H9 (cell line): ENCODE measurements at regions not wholly inside any gene's neighbourhood (a gene's known extent, or its start where the extent isn't known, plus 50 kb on each side); places are given as distances from the start of the nearest gene placed in this dataset.

Source experiments
- DNase-seq: peaks from one replicate; pipeline ENCODE4 v3.0.0-alpha.2; 2017
- H2AFZ ChIP-seq: one replicate; pipeline ENCODE4 v1.6.1; 2013; ENCODE audit warnings: mild to moderate bottlenecking, low read length, control low read depth, moderate library complexity
- H2AK5ac ChIP-seq: 2 replicates; pipeline ENCODE4 v1.6.1; 2013; ENCODE audit warnings: low read length, control low read depth, mixed read lengths; ENCODE audit not compliant: insufficient read length
- H2BK120ac ChIP-seq: one replicate; pipeline ENCODE4 v1.6.1; 2013; ENCODE audit warnings: low read depth, mild to moderate bottlenecking, low read length, control low read depth, inconsistent platforms; ENCODE audit not compliant: poor library complexity, severe bottlenecking
- H2BK12ac ChIP-seq: 2 replicates; pipeline ENCODE4 v1.6.1; 2013; ENCODE audit warnings: low read length, control low read depth, mixed read lengths, low read depth; ENCODE audit not compliant: insufficient read length
- H2BK15ac ChIP-seq: 2 replicates; pipeline ENCODE4 v1.6.1; 2013; ENCODE audit warnings: low read depth, low read length, control low read depth
- H2BK20ac ChIP-seq: one replicate; pipeline ENCODE4 v1.6.1; 2013; ENCODE audit warnings: low read depth, mild to moderate bottlenecking, low read length, control low read depth, inconsistent platforms; ENCODE audit not compliant: poor library complexity, severe bottlenecking
- H2BK5ac ChIP-seq: 2 replicates; pipeline ENCODE4 v1.6.1; 2013; ENCODE audit warnings: low read length, control low read depth, mixed read lengths; ENCODE audit not compliant: insufficient read length
- H3K14ac ChIP-seq: 2 replicates; pipeline ENCODE4 v1.6.1; 2013; ENCODE audit warnings: low read length, control low read depth; ENCODE audit not compliant: insufficient read depth
- H3K18ac ChIP-seq: 2 replicates; pipeline ENCODE4 v1.6.1; 2013; ENCODE audit warnings: low read depth, mild to moderate bottlenecking, mixed read lengths, low read length, control low read depth; ENCODE audit not compliant: insufficient read length
- H3K23ac ChIP-seq: 2 replicates; pipeline ENCODE4 v1.6.1; 2013; ENCODE audit warnings: low read length, control low read depth, mixed read lengths, low read depth; ENCODE audit not compliant: insufficient read length
- H3K23me2 ChIP-seq: 2 replicates; pipeline ENCODE4 v1.6.1; 2013; ENCODE audit warnings: low read depth, mild to moderate bottlenecking, mixed read lengths, low read length, control low read depth; ENCODE audit not compliant: insufficient read length, poor library complexity, severe bottlenecking
- H3K27ac ChIP-seq: 2 replicates; pipeline ENCODE4 v1.5.1; 2013; ENCODE audit warnings: low read length, control low read depth, mixed read lengths, low read depth; ENCODE audit not compliant: insufficient read length
- H3K27me3 ChIP-seq: 2 replicates; pipeline ENCODE4 v1.6.1; 2013; ENCODE audit warnings: low read length, control low read depth, inconsistent platforms; ENCODE audit not compliant: insufficient read depth
- H3K4ac ChIP-seq: 2 replicates; pipeline ENCODE4 v1.6.1; 2013; ENCODE audit warnings: low read depth, mild to moderate bottlenecking, control low read depth, inconsistent platforms, low read length, moderate library complexity
- H3K4me1 ChIP-seq: 2 replicates; pipeline ENCODE4 v1.6.1; 2013; ENCODE audit warnings: low read length, control low read depth, inconsistent platforms; ENCODE audit not compliant: insufficient read depth
- H3K4me2 ChIP-seq: 2 replicates; pipeline ENCODE4 v1.6.1; 2013; ENCODE audit warnings: low read length, control low read depth, mixed read lengths; ENCODE audit not compliant: insufficient read length, insufficient read depth
- H3K56ac ChIP-seq: 2 replicates; pipeline ENCODE4 v1.6.1; 2013; ENCODE audit warnings: low read depth, mild to moderate bottlenecking, mixed read lengths, low read length, control low read depth; ENCODE audit not compliant: insufficient read length
- H3K79me1 ChIP-seq: 2 replicates; pipeline ENCODE4 v1.6.1; 2013; ENCODE audit warnings: low read depth, mild to moderate bottlenecking, moderate library complexity, low read length, control low read depth, inconsistent platforms; ENCODE audit not compliant: insufficient read depth, poor library complexity, severe bottlenecking
- H3K79me2 ChIP-seq: 2 replicates; pipeline ENCODE4 v1.6.1; 2013; ENCODE audit warnings: low read length, control low read depth, inconsistent platforms; ENCODE audit not compliant: insufficient read depth
- H3K9ac ChIP-seq: 2 replicates; pipeline ENCODE4 v1.6.1; 2013; ENCODE audit warnings: low read length, control low read depth, mixed read lengths; ENCODE audit not compliant: insufficient read length; ENCODE audit errors: extremely low read depth
- H3K9me3 ChIP-seq: one replicate; pipeline ENCODE4 v1.6.1; 2013; ENCODE audit warnings: low read depth, low read length, inconsistent platforms; ENCODE audit not compliant: control insufficient read depth
- H3T11ph ChIP-seq: one replicate; pipeline ENCODE4 v1.6.1; 2013; ENCODE audit warnings: mild to moderate bottlenecking, low read length, control low read depth, inconsistent platforms
- H4K20me1 ChIP-seq: one replicate; pipeline ENCODE4 v1.6.1; 2013; ENCODE audit not compliant: control insufficient read depth, insufficient read length, insufficient read depth
- H4K5ac ChIP-seq: 2 replicates; pipeline ENCODE4 v1.6.1; 2013; ENCODE audit warnings: low read depth, mild to moderate bottlenecking, mixed read lengths, low read length, control low read depth; ENCODE audit not compliant: insufficient read length
- H4K8ac ChIP-seq: replicated peaks from 2 replicates; pipeline ENCODE4 v1.6.1; 2013; ENCODE audit warnings: low read length, control low read depth, mixed read lengths, low read depth; ENCODE audit not compliant: insufficient read length
- H4K91ac ChIP-seq: 2 replicates; pipeline ENCODE4 v1.6.1; 2013; ENCODE audit warnings: low read depth, mild to moderate bottlenecking, moderate library complexity, mixed read lengths, low read length, control low read depth; ENCODE audit not compliant: insufficient read length
- H3K27ac Mint-ChIP-seq, 3 experiments: 2 replicates in 2 of 3; 3 replicates in 1 of 3; pipeline ENCODE4 v1.8.0; 2020 to 2021; ENCODE audit warnings: mixed read lengths in 3 of 3, mild to moderate bottlenecking in 1 of 3, moderate library complexity in 1 of 3
- H3K27me3 Mint-ChIP-seq: 2 replicates; pipeline ENCODE4 v1.8.0; 2021; ENCODE audit warnings: low read depth, mild to moderate bottlenecking, moderate library complexity, mixed read lengths
- H3K36me3 Mint-ChIP-seq, 3 experiments: 2 replicates in 2 of 3; 3 replicates in 1 of 3; pipeline ENCODE4 v1.8.0; 2020 to 2021; ENCODE audit warnings: low read depth in 3 of 3, mixed read lengths in 3 of 3; ENCODE audit not compliant: insufficient read depth in 1 of 3
- H3K4me1 Mint-ChIP-seq, 2 experiments: 2 replicates each; pipeline ENCODE4 v1.8.0; 2020; ENCODE audit warnings: mixed read lengths in 2 of 2
- H3K4me3 Mint-ChIP-seq, 2 experiments: 2 replicates in 1 of 2; 3 replicates in 1 of 2; pipeline ENCODE4 v1.8.0; 2020 to 2021; ENCODE audit warnings: mild to moderate bottlenecking in 2 of 2, mixed read lengths in 2 of 2, moderate library complexity in 1 of 2
- H3K9me3 Mint-ChIP-seq, 2 experiments: 2 replicates in 1 of 2; 3 replicates in 1 of 2; pipeline ENCODE4 v1.8.0; 2020; ENCODE audit warnings: mild to moderate bottlenecking in 2 of 2, mixed read lengths in 2 of 2, moderate library complexity in 1 of 2
- WGBS: extraction: QIAGEN DNeasy Blood & Tissue Kit; methylation state at CpG from one replicate; pipeline ENCODE4 v1.1.7; 2013; ENCODE audit warnings: missing lambda C conversion rate, low lambda C conversion rate, mixed read lengths; ENCODE audit not compliant: insufficient read length; ENCODE audit errors: extremely low coverage; 5-methylcytosine and 5-hydroxymethylcytosine counted together
- TF ChIP-seq, protein P1 (sequence below): fragments of 200-600 bp; sonication (generic); conservative IDR thresholded peaks from 3 replicates; pipeline ENCODE4 v1.8.0; 2021; ENCODE audit warnings: antibody characterized with exemption, mild to moderate bottlenecking

DNA sequence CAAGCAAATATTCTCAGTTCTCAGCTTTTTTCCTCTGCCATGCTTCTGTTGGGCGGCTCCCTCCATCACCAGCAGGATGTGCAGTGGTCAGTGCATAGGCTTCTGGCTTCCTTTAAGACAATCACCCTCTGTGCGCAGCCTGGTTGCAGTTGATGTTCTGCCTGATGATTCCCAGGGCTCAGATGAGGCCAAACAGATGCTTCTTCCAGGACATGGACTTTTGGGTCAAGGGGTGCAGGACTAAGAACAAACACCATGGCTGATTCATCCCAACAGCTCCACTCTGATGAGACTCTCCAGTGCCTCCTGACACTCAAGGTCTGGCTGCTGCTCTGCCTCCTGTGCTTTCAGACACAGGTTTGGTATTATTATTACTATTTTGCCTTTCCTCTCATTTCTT is 554.8 kb upstream of the CDH4 start:
- H4K20me1 ChIP-seq, result no peaks in the 10 kb centered on the region
- H3K23ac ChIP-seq, result no peak overlapping the region
- H3K4ac ChIP-seq, result no peak overlapping the region
- no peak overlapping the region for H4K91ac ChIP-seq
- H3K27me3 ChIP-seq, result no peaks in the 10 kb centered on the region
- H3K27ac ChIP-seq, result no peak overlapping the region
- H2BK12ac ChIP-seq, result no peak overlapping the region
- no peak overlapping the region for H2BK20ac ChIP-seq
- H2AK5ac ChIP-seq, result no peak overlapping the region
- no CpG with 5 or more reads among the region's 2 CpGs for WGBS
- no peak overlapping the region for H3K56ac ChIP-seq
- Mint-ChIP-seq H3K27me3 (peaks cover 9% of the 10 kb centered on the region; the same call in 1 of the 2 replicates), H3K9me3 (peaks cover 9% of the 10 kb centered on the region in 2 experiments; a peak in 4 of 5 replicates), H3K4me1 (peaks cover 34 to 36% of the 10 kb centered on the region in 2 experiments), H3K27ac (no peak overlapping the region), H3K36me3 (peaks cover 4 to 18% (median 8%) of the 10 kb centered on the region in 3 experiments; a peak in 6 of 7 replicates), H3K4me3 (no peak overlapping the region)
- no peak overlapping the region for H3K18ac ChIP-seq
- H3K9me3 ChIP-seq, result no peaks in the 10 kb centered on the region
- H3K79me1 ChIP-seq, result no peaks in the 10 kb centered on the region
- no peak overlapping the region for H3K14ac ChIP-seq
- H2AFZ ChIP-seq, result no peak overlapping the region
- no peak overlapping the region for H4K5ac ChIP-seq
- TF ChIP-seq, protein P1, sequence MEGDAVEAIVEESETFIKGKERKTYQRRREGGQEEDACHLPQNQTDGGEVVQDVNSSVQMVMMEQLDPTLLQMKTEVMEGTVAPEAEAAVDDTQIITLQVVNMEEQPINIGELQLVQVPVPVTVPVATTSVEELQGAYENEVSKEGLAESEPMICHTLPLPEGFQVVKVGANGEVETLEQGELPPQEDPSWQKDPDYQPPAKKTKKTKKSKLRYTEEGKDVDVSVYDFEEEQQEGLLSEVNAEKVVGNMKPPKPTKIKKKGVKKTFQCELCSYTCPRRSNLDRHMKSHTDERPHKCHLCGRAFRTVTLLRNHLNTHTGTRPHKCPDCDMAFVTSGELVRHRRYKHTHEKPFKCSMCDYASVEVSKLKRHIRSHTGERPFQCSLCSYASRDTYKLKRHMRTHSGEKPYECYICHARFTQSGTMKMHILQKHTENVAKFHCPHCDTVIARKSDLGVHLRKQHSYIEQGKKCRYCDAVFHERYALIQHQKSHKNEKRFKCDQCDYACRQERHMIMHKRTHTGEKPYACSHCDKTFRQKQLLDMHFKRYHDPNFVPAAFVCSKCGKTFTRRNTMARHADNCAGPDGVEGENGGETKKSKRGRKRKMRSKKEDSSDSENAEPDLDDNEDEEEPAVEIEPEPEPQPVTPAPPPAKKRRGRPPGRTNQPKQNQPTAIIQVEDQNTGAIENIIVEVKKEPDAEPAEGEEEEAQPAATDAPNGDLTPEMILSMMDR, result no peak
- no peak overlapping the region for H2BK120ac ChIP-seq
- H2BK15ac ChIP-seq, result no peak overlapping the region
- H2BK5ac ChIP-seq, result no peak overlapping the region
- H3K4me2 ChIP-seq, result no peak overlapping the region
- no peak overlapping the region for H4K8ac ChIP-seq
- no peak overlapping the region for H3T11ph ChIP-seq
- no peak overlapping the region for H3K9ac ChIP-seq
- DNase-seq, result no peak
- H3K79me2 ChIP-seq, result no peaks in the 10 kb centered on the region
- peaks cover 9% of the 10 kb centered on the region for H3K4me1 ChIP-seq
- H3K23me2 ChIP-seq, result no peaks in the 10 kb centered on the region
